ENCODE measurements at regions not wholly inside any gene's neighbourhood (a gene's known extent, or its start where the extent isn't known, plus 50 kb on each side); places are given as distances from the start of the nearest gene placed in this dataset.

GRCh38 chr7:17044396-17044795, 162.6 kb upstream of the AGR3 start:
- TF ChIP-seq CTCF (IDR thresholded peaks at IDR 0.05; ENCODE audit: insufficient read depth, low read depth, low read length) (no peak), EZH2 (IDR thresholded peaks at IDR 0.05; ENCODE audit: insufficient read depth, low read length) (no peak)
